Body of pancreas (tissue), 4 donors: ENCODE measurements at regions not wholly inside any gene's neighbourhood (a gene's known extent, or its start where the extent isn't known, plus 50 kb on each side); places are given as distances from the start of the nearest gene placed in this dataset.

Experiments used
- POLR2A ChIP-seq, 3 donors: fragments of 450-650 bp; IDR thresholded peaks; one replicate each; pipeline ENCODE4 v1.6.1; 2016; ENCODE audit warnings: antibody characterized with exemption in 3 of 3, mild to moderate bottlenecking in 2 of 3
- TF ChIP-seq, protein P1 (sequence below), 7 experiments: fragments of 450-650 bp in 4 of 7; fragments of 200-600 bp in 3 of 7; sonication (generic) in 3 of 7; IDR thresholded peaks; one replicate each; pipeline ENCODE4 v1.5.1; 2016 to 2019; ENCODE audit warnings: antibody characterized with exemption in 7 of 7

DNA sequence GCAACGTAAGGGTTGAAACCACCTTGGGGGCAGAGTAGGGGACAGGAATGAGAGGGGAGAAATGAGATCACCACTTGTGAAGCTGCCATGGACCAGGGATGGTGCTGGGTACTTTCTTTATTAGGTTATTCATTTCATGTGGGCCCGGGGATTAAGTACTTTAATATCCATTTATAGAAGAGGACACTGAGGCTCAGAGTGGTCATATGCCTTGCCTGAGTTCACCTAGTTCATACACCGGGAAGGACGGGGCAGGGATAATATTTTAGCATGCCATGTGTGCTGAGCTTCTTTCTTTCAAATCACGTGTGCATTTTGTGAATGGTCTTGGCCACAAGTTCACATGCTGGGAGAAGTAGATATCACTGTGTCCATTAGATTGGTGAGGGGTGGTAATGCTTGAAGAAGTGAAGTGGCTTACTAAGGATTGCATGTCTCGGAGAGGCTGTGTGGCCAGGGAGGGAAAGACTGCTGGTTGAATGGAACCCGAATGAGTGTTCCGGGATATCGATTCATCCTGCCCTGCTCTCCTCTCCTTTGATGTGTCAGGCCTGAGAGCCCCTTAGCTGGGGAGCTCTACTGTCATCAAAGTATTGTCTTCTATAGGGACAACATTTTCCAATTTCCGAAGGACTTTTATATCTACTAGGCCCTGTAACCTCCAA, 187.1 kb downstream of the MYCN start:
- TF ChIP-seq, protein P1, sequence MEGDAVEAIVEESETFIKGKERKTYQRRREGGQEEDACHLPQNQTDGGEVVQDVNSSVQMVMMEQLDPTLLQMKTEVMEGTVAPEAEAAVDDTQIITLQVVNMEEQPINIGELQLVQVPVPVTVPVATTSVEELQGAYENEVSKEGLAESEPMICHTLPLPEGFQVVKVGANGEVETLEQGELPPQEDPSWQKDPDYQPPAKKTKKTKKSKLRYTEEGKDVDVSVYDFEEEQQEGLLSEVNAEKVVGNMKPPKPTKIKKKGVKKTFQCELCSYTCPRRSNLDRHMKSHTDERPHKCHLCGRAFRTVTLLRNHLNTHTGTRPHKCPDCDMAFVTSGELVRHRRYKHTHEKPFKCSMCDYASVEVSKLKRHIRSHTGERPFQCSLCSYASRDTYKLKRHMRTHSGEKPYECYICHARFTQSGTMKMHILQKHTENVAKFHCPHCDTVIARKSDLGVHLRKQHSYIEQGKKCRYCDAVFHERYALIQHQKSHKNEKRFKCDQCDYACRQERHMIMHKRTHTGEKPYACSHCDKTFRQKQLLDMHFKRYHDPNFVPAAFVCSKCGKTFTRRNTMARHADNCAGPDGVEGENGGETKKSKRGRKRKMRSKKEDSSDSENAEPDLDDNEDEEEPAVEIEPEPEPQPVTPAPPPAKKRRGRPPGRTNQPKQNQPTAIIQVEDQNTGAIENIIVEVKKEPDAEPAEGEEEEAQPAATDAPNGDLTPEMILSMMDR (IDR thresholded peaks at IDR 0.05): no peak
- TF ChIP-seq POLR2A (IDR thresholded peaks at IDR 0.05): no peak
